NCI-H526 treated with DMSO at 0.1 percent for 48 hours (cell line): ENCODE measurements at regions not wholly inside any gene's neighbourhood (a gene's known extent, or its start where the extent isn't known, plus 50 kb on each side); places are given as distances from the start of the nearest gene placed in this dataset.
"Not testable (repeated sequence)": the region's sequence is repeated elsewhere in the genome, so short reads cannot be mapped to it uniquely, and the experiment has no call there.

ENCODE experiments used
- DNase-seq: peaks from one replicate; lab custom pipeline; 2025; lab: John Stamatoyannopoulos, UW

DNA sequence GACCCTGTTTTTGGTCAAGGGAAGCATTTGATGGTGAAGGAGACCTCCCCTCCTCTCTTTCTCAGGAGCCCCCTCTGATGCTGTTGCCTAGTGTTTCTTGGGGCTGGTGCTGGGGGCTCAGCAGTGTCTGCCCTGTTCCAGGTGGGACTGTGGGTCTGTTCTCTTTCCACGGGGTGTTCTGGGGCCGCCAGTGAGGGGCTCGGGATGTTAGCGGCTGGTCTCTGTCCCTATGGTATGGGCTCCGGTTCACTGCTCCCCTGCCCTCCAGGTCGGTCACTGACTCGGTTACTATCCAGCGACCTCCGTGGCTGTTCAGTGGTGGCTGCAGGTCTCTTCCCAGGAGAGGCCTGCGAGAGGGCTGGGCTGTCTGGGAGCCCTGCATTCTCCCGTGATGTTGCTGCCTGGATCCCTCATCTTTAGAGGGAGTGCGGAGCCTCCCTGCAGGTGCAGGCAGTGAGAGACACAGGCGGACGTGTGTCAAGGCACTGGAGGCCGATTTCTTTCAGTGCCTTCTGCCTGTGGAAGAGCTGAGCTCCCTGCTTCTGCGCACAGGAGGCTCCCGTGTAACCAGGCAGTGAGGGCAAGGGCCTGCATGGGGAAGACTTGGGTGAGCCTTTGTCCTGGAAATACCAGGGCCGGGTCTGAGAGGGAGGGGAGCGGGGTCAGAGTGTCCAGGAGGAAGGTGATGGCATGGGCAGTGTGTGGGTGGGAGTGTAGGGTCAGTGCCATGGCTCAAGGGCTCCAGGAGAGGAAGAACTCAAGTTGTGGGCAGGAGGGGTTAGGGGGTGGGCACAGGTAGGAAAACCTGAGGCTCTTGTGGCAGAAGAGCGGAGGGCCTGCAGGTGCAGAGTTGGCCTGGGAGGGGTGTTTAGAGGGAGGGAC, 362.6 kb downstream of the TMEM121 start:
- no peak for DNase-seq

DNA sequence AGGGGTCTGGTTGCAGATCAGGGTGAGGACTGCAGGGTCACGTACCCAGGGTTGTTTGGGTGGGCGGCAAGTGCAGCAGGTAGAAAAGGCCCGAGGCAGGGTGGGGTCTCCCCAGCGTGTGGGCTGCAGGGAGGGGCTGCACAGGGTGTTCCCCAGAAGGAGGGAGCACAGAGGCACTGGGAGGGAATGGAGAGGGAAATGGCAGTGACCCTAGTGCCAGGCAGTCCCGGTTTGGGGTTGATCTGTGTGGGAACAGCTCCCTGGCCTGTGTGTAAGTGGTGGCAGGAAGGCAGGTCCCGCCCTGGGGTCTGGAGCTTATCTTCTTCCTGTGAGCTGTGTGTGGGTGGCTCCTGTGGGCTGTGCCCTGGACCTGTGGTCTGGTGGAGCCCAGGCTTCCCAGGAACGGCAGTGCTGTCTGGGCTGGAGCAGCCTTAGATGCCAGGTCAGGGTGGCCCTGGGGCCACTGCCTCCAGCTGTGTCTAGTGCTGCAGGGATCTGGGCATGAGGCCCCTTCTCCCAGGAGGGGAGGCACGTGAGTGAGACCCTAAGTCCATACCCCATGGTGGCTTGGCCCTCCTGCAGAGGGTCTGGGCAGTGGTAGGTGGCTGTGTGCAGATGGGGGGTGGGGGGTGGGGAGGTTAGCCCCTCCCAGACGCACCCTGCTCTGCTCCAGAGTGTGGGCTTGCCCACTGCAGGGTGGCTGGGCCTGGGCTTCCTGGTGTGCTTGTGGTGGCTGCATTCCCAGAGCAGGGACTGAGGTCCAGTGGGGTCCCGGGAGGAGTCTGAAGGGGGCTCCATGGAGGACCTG, 363.5 kb downstream of the TMEM121 start:
- no peak for DNase-seq

- DNase-seq = no peak
Measured at GRCh38 chr14:105890474-105891220, 364.3 kb downstream of the TMEM121 start.

DNA sequence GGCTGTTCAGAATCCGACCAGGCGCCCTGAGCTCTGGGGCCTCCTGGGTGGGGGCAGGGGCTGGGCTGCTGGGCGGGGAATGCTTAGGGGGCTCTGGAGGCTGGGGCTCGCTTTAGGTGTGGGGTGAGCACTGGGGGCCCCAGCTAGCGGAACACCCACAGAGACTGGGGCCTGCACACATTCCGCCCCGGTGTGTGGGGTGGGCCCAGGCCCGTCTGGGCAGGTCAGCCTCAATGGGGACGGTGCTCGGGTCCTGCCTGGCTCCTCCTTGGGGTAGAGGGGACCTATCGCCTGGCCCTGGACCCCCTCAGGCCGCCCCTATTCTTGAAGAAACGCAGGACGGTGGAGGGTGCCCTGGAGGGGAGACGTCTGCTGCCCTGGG, 364.8 kb downstream of the TMEM121 start:
- DNase-seq = no peak

GRCh38 chr14:105891631-105892452, 365.5 kb downstream of the TMEM121 start:
- DNase-seq = no peak

DNA sequence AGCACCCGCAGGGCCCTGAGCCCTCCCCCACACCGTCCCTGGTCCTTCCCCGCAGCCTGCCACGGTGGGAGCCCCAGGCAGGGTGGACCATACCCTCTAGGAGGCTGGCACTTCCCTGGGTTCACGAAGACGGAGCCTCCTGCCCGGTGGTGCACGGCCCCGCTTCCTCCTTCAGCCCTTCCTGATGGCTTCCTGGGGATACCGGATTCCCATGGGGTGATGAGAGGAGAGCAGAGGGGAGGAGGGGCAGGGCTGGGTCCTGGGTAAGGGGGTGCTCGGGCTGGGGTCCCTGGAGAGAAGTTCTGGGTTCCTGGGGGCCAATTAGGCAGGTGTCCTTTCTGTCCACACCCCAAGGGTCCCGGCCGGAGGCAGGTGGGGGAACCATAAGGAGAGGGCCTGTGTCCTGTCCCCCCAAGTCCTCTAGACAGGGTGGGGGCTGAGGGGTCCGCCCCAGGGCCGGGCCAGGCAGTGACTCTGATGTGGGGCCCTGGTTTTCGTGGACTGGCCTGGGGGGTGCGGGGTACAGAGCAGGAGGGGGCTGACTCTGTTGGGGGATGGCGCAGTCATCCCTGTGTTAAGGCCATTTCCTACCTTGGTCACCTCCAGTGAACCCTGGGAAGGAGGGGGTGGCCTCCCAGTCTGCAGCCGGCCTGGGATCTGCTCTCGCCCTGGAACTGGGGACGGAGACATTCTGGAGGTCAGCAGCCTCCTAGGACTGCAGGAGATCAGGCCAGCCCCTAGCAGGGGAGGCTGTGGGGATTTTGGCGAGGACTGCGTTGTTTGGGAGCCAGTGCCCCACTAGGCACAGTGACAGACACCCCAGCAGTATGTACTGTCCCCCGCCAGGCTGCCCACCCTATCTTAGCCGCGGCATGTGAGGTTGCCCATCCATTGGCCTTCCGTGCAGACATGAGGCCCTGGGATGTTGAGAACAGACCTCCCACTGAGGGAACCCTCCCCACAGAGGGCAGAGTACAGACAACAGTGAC, 366.4 kb downstream of the TMEM121 start:
- DNase-seq = not testable (repeated sequence)

DNA sequence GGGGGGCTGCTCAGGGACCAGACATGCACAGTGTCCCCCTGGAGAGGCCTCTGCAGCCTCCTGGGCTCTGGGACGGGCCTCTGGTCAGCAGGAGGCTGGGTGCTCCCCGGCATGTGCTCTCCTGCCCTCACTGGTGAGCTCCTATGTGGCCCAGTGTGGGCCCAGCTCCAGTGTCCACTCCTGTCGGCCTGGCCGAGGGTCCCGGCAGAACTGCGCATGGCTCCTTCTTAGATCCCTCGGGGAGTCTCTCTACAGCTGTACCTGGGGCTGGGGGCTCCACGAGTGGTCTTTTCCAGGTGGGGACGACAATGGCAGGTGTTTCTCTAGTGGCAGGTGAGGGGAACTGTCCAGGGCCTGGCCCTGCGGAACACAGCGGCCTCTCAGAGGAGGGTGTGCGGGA, 367.3 kb downstream of the TMEM121 start:
- not testable (repeated sequence) for DNase-seq

DNA sequence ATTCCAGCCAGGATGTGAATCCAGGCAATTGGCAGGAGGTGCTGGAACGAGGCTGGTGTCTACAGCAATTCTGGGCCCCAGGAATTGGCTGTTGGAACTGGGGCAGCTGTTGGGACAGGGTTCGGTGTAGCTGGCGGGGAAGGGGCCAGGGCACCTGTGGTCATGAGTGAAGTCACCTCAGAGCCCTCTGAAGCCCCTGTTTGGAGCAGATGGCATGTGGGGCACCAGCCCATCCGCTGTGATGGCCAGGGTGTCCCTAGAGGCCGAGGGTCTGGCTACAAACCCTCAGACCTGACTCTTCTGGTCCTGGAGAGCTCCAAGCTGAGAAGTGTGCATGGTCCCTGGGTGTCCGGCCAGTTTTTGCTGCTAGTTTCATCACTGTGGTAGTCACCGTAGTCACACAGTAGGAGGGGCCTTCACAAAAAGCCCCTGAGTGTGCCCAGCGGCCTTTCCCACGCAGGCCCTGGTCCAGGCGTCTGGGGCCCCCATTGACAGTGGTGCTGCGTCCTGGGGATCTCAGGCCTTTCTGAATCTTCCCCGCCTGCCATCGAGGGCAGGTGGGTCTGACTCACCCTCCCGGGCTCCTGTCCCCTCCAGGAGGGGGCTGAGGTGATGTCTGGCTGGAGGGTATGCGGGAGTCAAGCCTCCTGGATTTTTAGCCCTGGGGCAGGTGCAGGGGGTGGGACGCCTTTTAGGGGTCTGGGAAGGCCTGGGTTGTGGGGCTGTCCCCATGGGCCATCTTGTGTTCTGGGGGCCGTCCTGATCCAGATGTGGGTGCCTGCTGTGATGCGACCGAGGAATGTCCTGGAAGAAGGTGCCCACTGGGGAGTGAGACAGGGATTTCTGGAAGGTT, 368.0 kb downstream of the TMEM121 start:
- no peak for DNase-seq

DNA sequence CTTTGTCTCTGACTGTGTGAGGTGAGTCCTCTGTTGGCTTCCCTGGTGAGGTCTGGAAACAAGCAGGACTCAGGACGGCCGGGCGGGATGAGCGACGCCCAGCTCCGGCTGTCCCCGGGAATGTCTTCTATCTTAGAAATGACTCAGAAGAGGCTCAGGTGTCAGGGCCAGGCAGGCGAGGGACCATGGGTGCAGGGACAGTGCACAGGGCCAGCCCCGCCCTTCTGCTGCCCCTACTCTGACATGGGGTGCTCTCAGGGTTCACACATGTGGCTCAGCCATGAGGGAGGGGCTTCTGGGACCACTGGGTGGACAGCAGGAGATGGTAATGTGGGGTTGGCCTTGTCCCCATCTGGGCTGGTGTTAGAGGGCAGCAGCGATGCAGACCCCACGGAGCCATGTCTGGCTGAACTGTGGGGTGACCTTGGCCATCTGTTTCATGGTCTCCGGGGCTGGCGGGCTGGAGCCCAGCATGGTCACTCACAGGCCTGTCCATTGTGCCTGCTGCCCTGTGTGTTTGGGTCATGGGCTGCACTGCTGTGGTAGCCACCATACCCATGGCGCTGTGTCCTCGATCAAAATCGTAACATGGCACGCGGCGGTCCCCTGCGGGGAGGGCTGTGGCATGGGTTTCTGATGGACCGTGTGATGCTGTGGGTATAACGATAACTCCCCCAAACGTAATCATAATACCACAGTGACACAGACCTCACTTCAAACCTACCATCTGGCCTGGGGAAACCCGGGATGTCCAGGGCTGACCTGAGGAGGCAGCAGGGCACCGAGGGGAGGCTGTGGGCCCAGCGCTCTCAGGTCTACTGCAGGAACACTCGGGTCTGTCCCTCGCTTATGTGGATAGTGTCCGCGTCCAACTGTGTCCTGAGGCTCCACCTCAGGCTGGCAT, 368.8 kb downstream of the TMEM121 start:
- no peak for DNase-seq

DNA sequence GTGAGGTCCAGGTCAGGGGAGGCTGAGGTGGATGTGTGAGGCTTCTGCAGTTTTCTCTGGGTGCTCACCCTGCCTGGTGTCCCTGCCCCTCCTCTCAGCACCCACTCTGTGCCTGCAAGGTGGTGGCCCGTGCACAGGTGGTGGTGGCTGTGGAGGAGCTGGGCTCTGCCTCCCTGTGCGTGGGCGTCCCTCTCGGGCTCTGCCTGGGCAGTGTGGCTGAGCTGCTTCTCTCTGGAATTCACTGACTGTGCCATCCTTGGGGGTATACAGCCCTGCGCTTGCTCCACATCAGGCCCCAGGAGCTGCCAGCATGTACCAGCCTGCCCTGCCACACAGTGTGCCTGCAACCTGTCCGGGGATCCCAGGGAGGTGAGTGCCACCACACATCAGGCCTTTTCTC, 369.8 kb downstream of the TMEM121 start:
- DNase-seq = not testable (repeated sequence)

DNA sequence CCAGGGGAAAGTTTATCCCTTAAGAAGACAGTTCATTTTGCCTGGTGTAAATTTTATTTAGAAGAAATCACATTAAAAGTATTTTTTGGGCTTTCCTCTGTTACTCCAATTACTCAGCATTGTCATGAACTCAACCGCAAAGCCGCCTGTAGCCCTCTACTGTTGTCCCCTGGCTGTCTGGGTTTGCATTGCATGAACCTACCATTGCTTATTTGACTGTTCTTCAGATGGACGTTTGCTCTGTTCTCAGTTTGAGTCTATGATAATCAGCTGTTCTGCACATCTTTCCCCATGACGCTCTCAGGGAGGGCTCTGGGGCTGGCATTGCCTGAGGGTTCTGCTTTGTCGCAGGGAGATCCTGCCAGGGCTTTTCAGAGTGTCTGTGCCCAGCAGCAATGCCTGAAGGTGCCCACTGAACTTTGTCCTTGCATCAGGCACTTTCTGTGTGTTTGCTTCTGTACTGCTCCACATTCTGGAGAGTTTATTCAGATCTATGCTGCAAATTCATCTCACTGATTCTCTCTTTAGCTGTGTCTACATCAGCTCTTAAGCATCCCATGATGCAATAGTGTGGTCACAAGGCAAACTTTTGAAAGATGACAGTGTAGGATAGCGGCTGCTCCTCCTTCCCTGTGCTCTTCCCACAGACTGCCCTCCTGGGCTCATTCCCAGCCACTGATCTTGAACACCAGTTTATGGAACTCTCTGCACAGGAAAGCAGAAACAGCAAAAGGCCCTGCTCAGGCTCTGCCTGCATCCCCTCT, 370.8 kb downstream of the TMEM121 start:
- DNase-seq = not testable (repeated sequence)

DNA sequence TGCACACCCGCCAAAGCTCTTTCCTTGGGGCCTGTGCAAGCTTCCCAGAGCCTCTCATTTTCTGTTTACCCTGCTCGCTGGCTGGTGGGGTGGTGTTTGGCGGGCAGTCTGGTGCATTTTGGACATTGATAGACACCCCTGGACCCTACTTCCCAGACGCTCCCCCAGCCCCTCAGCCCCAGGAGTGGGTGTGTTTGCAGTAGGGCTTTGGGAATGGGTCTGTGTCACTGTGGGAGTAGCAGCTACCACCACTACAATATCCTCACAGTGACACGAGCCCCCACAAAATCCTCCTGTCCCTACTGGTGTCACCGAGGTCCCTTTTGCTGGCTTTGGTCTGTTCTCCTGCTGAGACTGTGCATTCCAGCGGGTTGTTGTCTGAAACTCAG, 371.3 kb downstream of the TMEM121 start:
- DNase-seq = no peak

DNA sequence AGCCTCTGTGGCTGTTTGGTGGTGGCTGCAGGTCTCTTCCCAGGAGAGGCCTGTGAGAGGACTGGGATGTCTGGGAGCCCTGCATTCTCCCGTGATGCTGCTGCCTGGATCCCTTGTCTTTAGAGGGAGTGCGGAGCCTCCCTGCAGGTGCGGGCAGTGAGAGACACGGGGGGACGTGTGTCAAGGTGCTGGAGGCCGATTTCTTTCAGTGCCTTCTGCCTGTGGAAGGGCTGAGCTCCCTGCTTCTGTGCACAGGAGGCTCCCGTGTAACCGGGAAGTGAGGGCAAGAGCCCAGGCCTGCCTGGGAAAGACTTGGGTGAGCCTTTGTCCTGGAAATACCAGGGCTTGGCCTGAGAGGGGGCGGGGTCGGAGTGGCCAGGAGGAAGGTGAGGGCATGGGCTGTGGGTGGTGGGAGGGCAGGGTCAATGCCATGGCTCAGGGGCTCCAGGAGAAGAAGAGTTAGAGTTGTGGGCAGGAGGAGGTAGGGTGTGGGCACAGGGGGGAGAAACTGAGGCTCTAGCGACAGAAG, 372.2 kb downstream of the TMEM121 start:
- no peak for DNase-seq

DNA sequence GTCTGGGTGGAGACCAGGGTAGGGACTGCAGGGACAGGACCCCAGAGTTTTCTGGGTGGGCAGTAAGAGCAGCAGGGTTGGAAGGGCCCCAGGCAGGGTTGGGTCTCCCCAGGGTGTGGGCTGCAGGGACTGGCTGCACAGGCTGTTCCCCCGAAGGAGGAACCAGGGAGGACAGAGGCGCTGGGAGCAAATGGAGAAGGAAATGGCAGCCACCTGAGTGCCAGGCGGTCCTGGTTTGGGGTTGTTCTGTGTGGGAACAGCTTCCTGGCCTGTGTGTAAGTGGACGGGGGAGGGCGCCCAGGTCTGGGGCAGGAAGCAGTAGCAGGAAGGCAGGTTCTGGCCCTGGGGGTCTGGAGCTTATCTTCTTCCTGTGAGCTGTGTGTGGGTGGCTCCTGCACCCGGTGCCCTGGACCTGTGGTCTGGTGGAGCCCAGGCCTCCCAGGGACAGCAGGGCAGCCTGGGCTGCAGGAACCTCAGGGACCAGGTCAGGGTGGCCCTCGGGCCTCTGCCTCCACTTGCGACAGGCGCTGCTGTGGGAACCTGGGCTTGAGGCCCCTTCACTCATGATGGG, 372.8 kb downstream of the TMEM121 start:
- DNase-seq = no peak

DNA sequence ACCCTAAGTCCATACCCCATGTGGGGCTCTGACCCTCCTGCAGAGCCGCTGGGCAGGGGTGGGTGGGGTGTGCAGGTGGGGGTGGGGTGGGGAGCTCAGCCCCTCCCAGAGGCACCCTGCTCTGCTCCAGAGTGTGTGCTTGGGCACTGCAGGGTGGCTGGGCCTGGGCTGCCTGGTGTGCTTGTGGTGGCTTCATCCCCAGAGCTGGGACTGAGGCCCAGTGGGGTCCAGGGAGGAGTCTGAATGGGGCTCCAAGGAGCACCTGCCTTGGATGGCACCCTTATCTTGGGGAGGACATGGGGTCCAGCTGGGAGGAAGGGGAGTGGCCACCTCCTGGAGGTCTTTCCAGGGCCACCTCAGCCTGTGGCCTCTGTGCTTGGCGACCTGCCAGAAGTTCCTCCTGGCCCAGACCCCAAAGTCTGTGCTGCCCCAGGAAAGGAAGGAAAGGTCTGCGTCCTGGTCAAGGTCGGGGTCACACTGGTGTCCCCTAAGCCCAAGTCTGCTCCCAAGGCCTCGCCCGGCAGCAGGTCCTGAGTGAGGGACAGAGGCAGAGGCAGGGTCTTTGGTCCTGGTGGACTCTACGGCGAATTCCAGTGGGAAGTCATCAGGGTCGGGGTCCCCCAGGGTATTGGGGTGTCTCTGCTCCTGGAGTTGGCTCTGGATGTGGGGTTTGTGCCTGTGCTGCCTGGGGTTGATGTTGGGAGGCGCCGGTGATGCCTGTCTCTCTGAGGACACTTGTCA, 373.4 kb downstream of the TMEM121 start:
- no peak for DNase-seq
